Liver (tissue), 2 donors: ENCODE measurements at regions not wholly inside any gene's neighbourhood (a gene's known extent, or its start where the extent isn't known, plus 50 kb on each side); places are given as distances from the start of the nearest gene placed in this dataset.

Experiments
- CTCF ChIP-seq: fragments of 150-350 bp; IDR thresholded peaks from 2 replicates; pipeline ENCODE4 v1.5.1; 2017; ENCODE audit warnings: improper control_type of control experiment, low read depth, low read length; ENCODE audit not compliant: missing input control
- ZBTB33 ChIP-seq: IDR thresholded peaks from 2 replicates; pipeline ENCODE4 v1.6.1; 2016; ENCODE audit warnings: antibody characterized with exemption
- donor health status: healthy.

- TF ChIP-seq CTCF (no peak), ZBTB33 (no peak)
Measured at GRCh38 chr3:16112910-16113504, 61.5 kb upstream of the GALNT15 start.
